Neural cell (in vitro differentiated cells): ENCODE measurements at regions not wholly inside any gene's neighbourhood (a gene's known extent, or its start where the extent isn't known, plus 50 kb on each side); places are given as distances from the start of the nearest gene placed in this dataset.

ENCODE experiments used
- H2AFZ ChIP-seq: fragments of 200-600, 300-800 bp; sonication (generic), shearing (Covaris generic); 2 replicates; pipeline ENCODE4 v1.6.0; 2014; ENCODE audit warnings: low read depth, mild to moderate bottlenecking, antibody characterized with exemption, low read length, moderate library complexity
- H3F3A ChIP-seq: fragments of 200-600 bp; shearing (Covaris generic); 2 replicates; pipeline ENCODE4 v1.6.1; 2016; ENCODE audit warnings: mild to moderate bottlenecking, moderate library complexity, mixed read lengths, antibody characterized with exemption, low read length; ENCODE audit not compliant: insufficient read depth, poor library complexity, severe bottlenecking
- H3K27ac ChIP-seq: fragments of 200-600, 300-800 bp; sonication (generic), shearing (Covaris generic); 2 replicates; pipeline ENCODE4 v1.5.1; 2014; ENCODE audit warnings: mild to moderate bottlenecking, low read length, moderate library complexity
- H3K27me3 ChIP-seq: fragments of 300-800, 200-600 bp; sonication (generic), shearing (Covaris generic); 2 replicates; pipeline ENCODE4 v1.6.0; 2014; ENCODE audit warnings: mild to moderate bottlenecking, low read depth, low read length, moderate library complexity; ENCODE audit not compliant: insufficient read depth
- H3K36me3 ChIP-seq: fragments of 300-800, 200-600 bp; sonication (generic), shearing (Covaris generic); 2 replicates; pipeline ENCODE4 v1.5.1; 2014; ENCODE audit warnings: mild to moderate bottlenecking, antibody characterized with exemption, low read length, moderate library complexity; ENCODE audit not compliant: insufficient read depth
- H3K4me2 ChIP-seq: fragments of 300-800, 200-600 bp; sonication (generic), shearing (Covaris generic); 2 replicates; pipeline ENCODE4 v1.6.0; 2014; ENCODE audit warnings: mild to moderate bottlenecking, low read length
- H3K4me3 ChIP-seq: fragments of 300-800, 200-600 bp; sonication (generic), shearing (Covaris generic); 2 replicates; pipeline ENCODE4 v1.5.1; 2014; ENCODE audit warnings: mild to moderate bottlenecking, low read length, moderate library complexity
- H3K79me2 ChIP-seq: fragments of 200-600 bp; shearing (Covaris generic); replicated peaks from 2 replicates; pipeline ENCODE4 v1.6.0; 2014; ENCODE audit warnings: mild to moderate bottlenecking, low read length, moderate library complexity; ENCODE audit not compliant: insufficient read depth
- H3K9ac ChIP-seq: fragments of 300-800, 200-600 bp; sonication (generic), shearing (Covaris generic); 2 replicates; pipeline ENCODE4 v1.6.1; 2016; ENCODE audit warnings: mild to moderate bottlenecking, low read length, mixed read lengths
- H3K9me2 ChIP-seq: fragments of 200-600 bp; shearing (Covaris generic); 2 replicates; pipeline ENCODE4 v1.6.1; 2016; ENCODE audit warnings: mild to moderate bottlenecking, low read length, mixed read lengths; ENCODE audit not compliant: insufficient read depth
- H3K9me3 ChIP-seq: fragments of 200-600, 300-800 bp; sonication (generic), shearing (Covaris generic); 2 replicates; pipeline ENCODE4 v1.6.1; 2016; ENCODE audit warnings: mild to moderate bottlenecking, mixed run types, low read length, moderate library complexity, mixed read lengths
- H4K20me1 ChIP-seq: fragments of 200-600 bp; shearing (Covaris generic); 2 replicates; pipeline ENCODE4 v1.6.1; 2016; ENCODE audit warnings: mild to moderate bottlenecking, mixed run types; ENCODE audit not compliant: insufficient read depth
- CTCF ChIP-seq: fragments of 450-650 bp; IDR thresholded peaks from 2 replicates; pipeline ENCODE4 v1.5.1; 2014; ENCODE audit warnings: antibody characterized with exemption, mild to moderate bottlenecking, moderate library complexity; ENCODE audit not compliant: poor library complexity, severe bottlenecking
- EP300 ChIP-seq: fragments of 450-650 bp; conservative IDR thresholded peaks from 2 replicates; pipeline ENCODE4 v1.6.1; 2014; ENCODE audit warnings: antibody characterized with exemption, mild to moderate bottlenecking, moderate library complexity; ENCODE audit not compliant: poor library complexity, severe bottlenecking
- EZH2 ChIP-seq: fragments of 200-600, 300-800 bp; shearing (Covaris generic), sonication (generic); IDR thresholded peaks from 2 replicates; pipeline ENCODE4 v1.6.1; 2014; ENCODE audit warnings: antibody characterized with exemption, low read length, borderline replicate concordance, mild to moderate bottlenecking; ENCODE audit not compliant: insufficient read depth, poor library complexity, severe bottlenecking
- MXI1 ChIP-seq: fragments of 450-650 bp; conservative IDR thresholded peaks from 2 replicates; pipeline ENCODE4 v1.6.1; 2014; ENCODE audit warnings: antibody characterized with exemption, mild to moderate bottlenecking; ENCODE audit not compliant: poor library complexity, severe bottlenecking
- POLR2AphosphoS5 ChIP-seq: IDR thresholded peaks from 2 replicates; pipeline ENCODE4 v1.6.1; 2012
- RAD21 ChIP-seq: fragments of 450-650 bp; conservative IDR thresholded peaks from 2 replicates; pipeline ENCODE4 v1.6.1; 2014; ENCODE audit warnings: antibody characterized with exemption, mild to moderate bottlenecking, moderate library complexity
- SMC3 ChIP-seq: fragments of 450-650 bp; conservative IDR thresholded peaks from 2 replicates; pipeline ENCODE4 v1.6.1; 2014; ENCODE audit warnings: antibody characterized with exemption, mild to moderate bottlenecking, moderate library complexity; ENCODE audit not compliant: poor library complexity
- TAF1 ChIP-seq: IDR thresholded peaks from 2 replicates; pipeline ENCODE4 v1.6.1; 2012; ENCODE audit warnings: low read depth
- TF ChIP-seq, protein P1 (sequence below): IDR thresholded peaks from 2 replicates; pipeline ENCODE4 v1.6.1; 2012; ENCODE audit warnings: borderline replicate concordance

DNA sequence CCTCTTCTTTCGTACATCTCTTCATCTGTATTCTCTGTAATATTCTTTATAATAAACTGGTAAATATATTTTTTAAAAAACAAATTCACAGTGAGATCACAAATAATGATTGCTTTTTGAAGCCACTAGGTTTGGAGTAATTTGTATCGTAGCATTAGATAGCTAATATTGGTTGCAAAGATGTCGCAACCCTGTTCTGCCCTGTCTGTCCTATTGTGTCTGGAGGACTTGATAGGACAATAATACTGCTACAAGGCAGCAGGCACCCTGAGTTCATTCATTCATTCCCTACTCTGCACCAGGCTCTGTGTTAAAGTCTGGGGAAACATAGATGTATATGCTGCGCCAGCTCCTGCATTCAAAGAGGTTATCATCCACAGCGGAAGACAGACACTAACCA lies 206.7 kb upstream of the KLF4 start:
- H3K4me2 ChIP-seq = no peak overlapping the region
- H3K9me2 ChIP-seq = no peaks in the 10 kb centered on the region
- H3K9ac ChIP-seq = no peak overlapping the region
- TF ChIP-seq SMC3 (no peak), POLR2AphosphoS5 (no peak), CTCF (no peak), EZH2 (no peak), RAD21 (no peak), MXI1 (no peak)
- no peaks in the 10 kb centered on the region for H3F3A ChIP-seq
- H3K9me3 ChIP-seq = no peaks in the 10 kb centered on the region
- no peak overlapping the region for H2AFZ ChIP-seq
- no peaks in the 10 kb centered on the region for H4K20me1 ChIP-seq
- H3K27me3 ChIP-seq = no peaks in the 10 kb centered on the region
- H3K36me3 ChIP-seq = no peaks in the 10 kb centered on the region
- H3K27ac ChIP-seq = no peak overlapping the region
- no peak overlapping the region for H3K4me3 ChIP-seq
- no peaks in the 10 kb centered on the region for H3K79me2 ChIP-seq

DNA sequence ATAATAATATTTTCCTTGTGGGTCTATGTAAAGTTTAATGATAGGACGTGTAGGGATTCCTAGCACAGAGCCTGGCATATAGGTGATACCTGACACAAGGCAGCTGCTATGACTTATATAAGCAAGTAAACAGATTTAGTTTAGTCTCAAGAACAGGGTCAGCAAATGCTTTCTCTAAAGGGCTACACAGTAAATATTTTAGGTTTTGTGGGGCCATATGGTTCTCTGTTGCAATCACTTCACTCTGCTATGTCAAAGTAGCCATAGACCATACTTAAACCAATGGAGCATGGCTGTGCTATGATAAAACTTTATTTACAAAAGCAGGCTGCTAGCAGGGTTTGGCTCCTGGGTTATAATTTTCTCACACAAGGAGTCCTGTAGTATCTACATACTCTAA lies 204.8 kb upstream of the KLF4 start:
- no peaks in the 10 kb centered on the region for H3F3A ChIP-seq
- H3K36me3 ChIP-seq = no peaks in the 10 kb centered on the region
- no peak overlapping the region for H2AFZ ChIP-seq
- no peaks in the 10 kb centered on the region for H3K79me2 ChIP-seq
- no peaks in the 10 kb centered on the region for H3K9me3 ChIP-seq
- H3K4me3 ChIP-seq = no peak overlapping the region
- no peak overlapping the region for H3K4me2 ChIP-seq
- TF ChIP-seq RAD21 (no peak), CTCF (no peak), MXI1 (no peak)
- H3K9ac ChIP-seq = no peak overlapping the region
- no peaks in the 10 kb centered on the region for H3K27me3 ChIP-seq
- no peaks in the 10 kb centered on the region for H4K20me1 ChIP-seq
- no peak overlapping the region for H3K27ac ChIP-seq
- H3K9me2 ChIP-seq = no peaks in the 10 kb centered on the region

DNA sequence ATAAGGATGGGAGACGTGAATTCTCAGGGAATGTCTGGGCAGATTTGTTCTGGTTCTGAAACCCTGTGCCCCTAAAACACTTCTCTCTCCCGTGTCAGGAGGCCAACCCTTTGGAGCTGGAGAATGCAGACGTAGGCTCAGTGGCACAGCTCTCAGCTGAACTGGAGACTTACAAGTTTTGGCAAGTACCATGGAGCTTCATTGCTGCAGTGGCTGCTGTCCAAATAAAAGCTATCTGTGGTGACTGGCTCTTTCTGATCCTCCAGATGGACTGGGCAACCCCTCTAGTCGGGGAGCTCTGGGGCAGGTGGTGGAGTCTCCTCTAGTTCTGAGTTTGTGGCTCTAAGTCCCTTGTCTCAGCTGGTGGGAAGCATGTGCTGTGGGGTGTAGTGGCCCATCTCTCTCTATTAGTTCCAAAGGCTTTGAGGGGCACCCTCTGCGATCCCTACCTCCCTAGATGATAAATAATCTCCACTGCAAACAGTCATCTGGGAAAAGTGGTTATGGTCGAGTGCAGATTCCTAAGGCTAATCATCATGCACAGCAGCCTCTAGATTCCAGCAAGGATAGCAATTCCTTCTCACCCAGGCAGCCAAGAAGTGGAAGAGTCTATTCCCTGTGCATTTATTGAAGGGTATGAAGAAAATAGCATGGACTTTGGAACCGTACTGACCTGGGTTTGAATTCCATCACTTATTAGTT lies 204.2 kb upstream of the KLF4 start:
- no peak overlapping the region for H2AFZ ChIP-seq
- no peak overlapping the region for H3K27ac ChIP-seq
- no peak overlapping the region for H3K9ac ChIP-seq
- no peaks in the 10 kb centered on the region for H3K27me3 ChIP-seq
- no peaks in the 10 kb centered on the region for H4K20me1 ChIP-seq
- no peaks in the 10 kb centered on the region for H3K9me3 ChIP-seq
- H3K36me3 ChIP-seq = no peaks in the 10 kb centered on the region
- no peak overlapping the region for H3K4me2 ChIP-seq
- H3K79me2 ChIP-seq = no peaks in the 10 kb centered on the region
- no peaks in the 10 kb centered on the region for H3F3A ChIP-seq
- TF ChIP-seq EZH2 (no peak), RAD21 (no peak), TAF1 (no peak), CTCF (no peak), POLR2AphosphoS5 (no peak), MXI1 (no peak), SMC3 (no peak), EP300 (no peak)
- TF ChIP-seq, protein P1, sequence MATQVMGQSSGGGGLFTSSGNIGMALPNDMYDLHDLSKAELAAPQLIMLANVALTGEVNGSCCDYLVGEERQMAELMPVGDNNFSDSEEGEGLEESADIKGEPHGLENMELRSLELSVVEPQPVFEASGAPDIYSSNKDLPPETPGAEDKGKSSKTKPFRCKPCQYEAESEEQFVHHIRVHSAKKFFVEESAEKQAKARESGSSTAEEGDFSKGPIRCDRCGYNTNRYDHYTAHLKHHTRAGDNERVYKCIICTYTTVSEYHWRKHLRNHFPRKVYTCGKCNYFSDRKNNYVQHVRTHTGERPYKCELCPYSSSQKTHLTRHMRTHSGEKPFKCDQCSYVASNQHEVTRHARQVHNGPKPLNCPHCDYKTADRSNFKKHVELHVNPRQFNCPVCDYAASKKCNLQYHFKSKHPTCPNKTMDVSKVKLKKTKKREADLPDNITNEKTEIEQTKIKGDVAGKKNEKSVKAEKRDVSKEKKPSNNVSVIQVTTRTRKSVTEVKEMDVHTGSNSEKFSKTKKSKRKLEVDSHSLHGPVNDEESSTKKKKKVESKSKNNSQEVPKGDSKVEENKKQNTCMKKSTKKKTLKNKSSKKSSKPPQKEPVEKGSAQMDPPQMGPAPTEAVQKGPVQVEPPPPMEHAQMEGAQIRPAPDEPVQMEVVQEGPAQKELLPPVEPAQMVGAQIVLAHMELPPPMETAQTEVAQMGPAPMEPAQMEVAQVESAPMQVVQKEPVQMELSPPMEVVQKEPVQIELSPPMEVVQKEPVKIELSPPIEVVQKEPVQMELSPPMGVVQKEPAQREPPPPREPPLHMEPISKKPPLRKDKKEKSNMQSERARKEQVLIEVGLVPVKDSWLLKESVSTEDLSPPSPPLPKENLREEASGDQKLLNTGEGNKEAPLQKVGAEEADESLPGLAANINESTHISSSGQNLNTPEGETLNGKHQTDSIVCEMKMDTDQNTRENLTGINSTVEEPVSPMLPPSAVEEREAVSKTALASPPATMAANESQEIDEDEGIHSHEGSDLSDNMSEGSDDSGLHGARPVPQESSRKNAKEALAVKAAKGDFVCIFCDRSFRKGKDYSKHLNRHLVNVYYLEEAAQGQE = no peak
- no peaks in the 10 kb centered on the region for H3K9me2 ChIP-seq
- H3K4me3 ChIP-seq = no peak overlapping the region
